LNCAP (cell line): ENCODE measurements at regions not wholly inside any gene's neighbourhood (a gene's known extent, or its start where the extent isn't known, plus 50 kb on each side); places are given as distances from the start of the nearest gene placed in this dataset.

Experiments
- CTCF ChIP-seq: fragments of 450-650 bp; IDR thresholded peaks from 2 replicates; pipeline ENCODE4 v1.5.1; 2017; ENCODE audit warnings: mild to moderate bottlenecking

- TF ChIP-seq CTCF, result no peak
These were observed 720.7 kb downstream of the DIAPH3 start for GRCh38 chr13:59442944-59443486.

GRCh38 chr13:59444210-59444857 lies 719.4 kb downstream of the DIAPH3 start:
- no peak for TF ChIP-seq CTCF

- no peak for TF ChIP-seq CTCF
These were observed 717.9 kb downstream of the DIAPH3 start for GRCh38 chr13:59445812-59446211.

GRCh38 chr13:59446391-59446790 lies 717.3 kb downstream of the DIAPH3 start:
- no peak for TF ChIP-seq CTCF

GRCh38 chr13:59447031-59447430 lies 716.7 kb downstream of the DIAPH3 start:
- no peak for TF ChIP-seq CTCF

- no peak for TF ChIP-seq CTCF
These were observed 715.7 kb downstream of the DIAPH3 start for GRCh38 chr13:59447846-59448620.

GRCh38 chr13:59449750-59450149 lies 714.0 kb downstream of the DIAPH3 start:
- TF ChIP-seq CTCF, result no peak
